C4-2B (cell line): ENCODE measurements at regions not wholly inside any gene's neighbourhood (a gene's known extent, or its start where the extent isn't known, plus 50 kb on each side); places are given as distances from the start of the nearest gene placed in this dataset.

ENCODE experiments used
- CTCF ChIP-seq: fragments of 450-650 bp; conservative IDR thresholded peaks from 2 replicates; pipeline ENCODE4 v1.5.1; 2017; ENCODE audit warnings: mild to moderate bottlenecking
- ZFX ChIP-seq: fragments of 450-650 bp; IDR thresholded peaks from 2 replicates; pipeline ENCODE4 v1.6.1; 2017

GRCh38 chr2:106959975-106960682 lies 74.2 kb upstream of the ST6GAL2 start:
- TF ChIP-seq CTCF (no peak), ZFX (no peak)
